SIG-M5 (cell line): ENCODE measurements at regions not wholly inside any gene's neighbourhood (a gene's known extent, or its start where the extent isn't known, plus 50 kb on each side); places are given as distances from the start of the nearest gene placed in this dataset.
A peak's percentile ranks its signal among the peaks of the same experiment; 100 is the strongest.
"Not testable (repeated sequence)": the region's sequence is repeated elsewhere in the genome, so short reads cannot be mapped to it uniquely, and the experiment has no call there.

ENCODE experiments used
- DNase-seq: peaks from one replicate; lab custom pipeline; 2025; lab: John Stamatoyannopoulos, UW

DNA sequence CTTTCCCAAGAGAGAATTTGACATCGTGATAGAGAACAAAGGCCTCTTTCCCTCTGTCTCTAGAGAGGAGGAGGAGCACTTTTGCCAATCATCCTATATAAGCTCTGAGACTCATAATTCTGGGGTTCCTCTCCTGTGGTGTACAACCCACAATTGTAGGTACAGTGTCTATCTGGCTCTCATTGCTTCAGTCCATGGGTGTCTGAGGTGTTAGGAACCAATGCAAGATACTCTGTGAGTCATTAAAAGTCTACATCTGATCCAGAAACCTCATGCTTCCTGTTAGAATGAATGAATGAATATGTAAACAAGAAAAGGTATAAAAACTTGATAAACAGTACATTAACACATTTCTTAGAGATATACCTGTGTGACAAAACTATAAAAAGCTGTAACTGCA, 356.7 kb downstream of the QKI start:
- no peak for DNase-seq

DNA sequence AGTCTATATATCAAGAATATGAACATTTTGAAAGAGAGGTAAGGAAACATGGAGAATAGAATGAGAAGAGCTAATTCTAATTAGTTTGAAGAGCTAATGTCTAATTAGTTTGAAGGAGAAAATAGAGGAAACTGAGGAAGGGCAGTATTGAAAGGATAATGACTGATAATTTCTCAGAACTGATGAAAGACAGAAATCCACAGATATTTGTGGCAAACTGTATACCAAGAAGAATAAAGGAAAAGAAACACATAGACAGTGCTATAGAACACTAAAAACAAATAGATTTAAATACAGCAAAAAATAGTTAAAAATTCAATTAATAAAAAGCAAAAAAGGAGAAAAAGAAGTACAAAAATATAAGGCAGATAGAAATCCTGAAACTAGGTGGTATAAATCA, 354.4 kb downstream of the QKI start:
- DNase-seq: no peak

- no peak for DNase-seq
These were observed 352.4 kb downstream of the QKI start for GRCh38 chr6:163766936-163767335.

DNA sequence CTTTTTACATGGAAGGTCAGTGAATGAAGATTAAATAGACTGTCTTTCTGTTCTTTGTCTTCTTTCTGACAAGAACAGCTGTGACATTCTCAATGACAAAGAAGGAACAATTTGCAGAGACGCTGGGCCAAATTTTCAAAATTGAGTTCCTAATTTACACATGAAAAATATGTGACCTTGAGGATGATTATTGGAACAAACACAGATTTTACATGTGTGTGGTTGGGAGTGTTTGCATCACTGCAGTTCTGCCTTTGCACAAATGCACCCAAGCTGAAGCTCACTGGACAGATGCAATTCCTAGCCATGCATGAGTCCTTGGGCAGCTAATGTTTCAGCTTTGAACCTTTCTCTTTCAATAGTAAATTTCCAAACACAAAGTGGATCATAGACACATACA, 350.8 kb downstream of the QKI start:
- DNase-seq: no peak

- DNase-seq: no peak
These were observed 350.0 kb downstream of the QKI start for GRCh38 chr6:163764565-163764964.

- no peak for DNase-seq
These were observed 347.0 kb downstream of the QKI start for GRCh38 chr6:163761481-163761880.

- no peak for DNase-seq
These were observed 346.3 kb downstream of the QKI start for GRCh38 chr6:163760860-163761259.

- no peak for DNase-seq
These were observed 345.0 kb downstream of the QKI start for GRCh38 chr6:163759542-163759941.

GRCh38 chr6:163757520-163757919, 343.0 kb downstream of the QKI start:
- DNase-seq: no peak

DNA sequence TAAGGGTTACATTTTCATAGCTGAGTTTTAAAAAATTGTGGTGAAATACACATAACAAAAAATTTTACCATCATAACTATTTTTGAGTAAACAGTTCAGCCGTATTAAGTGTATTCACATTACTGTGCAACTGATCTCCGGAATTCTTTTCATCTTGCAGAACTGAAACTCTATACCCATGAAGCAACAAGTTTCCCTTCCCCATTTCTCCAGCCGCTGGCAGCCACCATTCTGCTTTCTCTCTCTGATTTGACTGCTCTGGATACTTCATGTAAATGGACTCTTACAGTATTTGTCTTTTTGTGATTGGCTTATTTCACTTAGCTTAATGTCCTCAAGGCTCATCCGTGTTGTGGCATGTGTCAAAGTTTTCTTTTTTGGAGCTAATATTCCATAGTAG, 341.6 kb downstream of the QKI start:
- DNase-seq: peak; percentile 68

DNA sequence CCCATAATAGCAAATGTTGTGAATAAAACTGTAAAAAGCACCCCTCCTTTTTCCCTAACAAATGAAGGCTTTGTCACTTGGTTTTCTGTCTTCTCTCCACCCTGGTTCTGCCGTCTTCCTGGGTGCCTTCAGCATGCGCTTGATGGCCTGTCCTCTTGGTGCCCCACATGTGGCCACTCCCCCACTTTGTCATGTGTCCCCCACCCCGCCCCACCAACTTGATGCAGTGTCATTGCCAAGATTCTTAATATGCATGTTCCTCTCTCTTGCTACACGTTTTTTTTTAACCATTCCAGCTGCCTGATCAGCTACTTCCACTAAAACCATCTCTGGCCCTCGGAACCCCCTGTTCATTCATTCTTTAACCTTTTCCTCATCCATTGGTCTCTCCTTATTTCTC, 340.3 kb downstream of the QKI start:
- no peak for DNase-seq

GRCh38 chr6:163753430-163753829, 338.9 kb downstream of the QKI start:
- no peak for DNase-seq

- no peak for DNase-seq
These were observed 337.9 kb downstream of the QKI start for GRCh38 chr6:163752446-163752845.

- DNase-seq: no peak
These were observed 336.6 kb downstream of the QKI start for GRCh38 chr6:163751032-163751525.

DNA sequence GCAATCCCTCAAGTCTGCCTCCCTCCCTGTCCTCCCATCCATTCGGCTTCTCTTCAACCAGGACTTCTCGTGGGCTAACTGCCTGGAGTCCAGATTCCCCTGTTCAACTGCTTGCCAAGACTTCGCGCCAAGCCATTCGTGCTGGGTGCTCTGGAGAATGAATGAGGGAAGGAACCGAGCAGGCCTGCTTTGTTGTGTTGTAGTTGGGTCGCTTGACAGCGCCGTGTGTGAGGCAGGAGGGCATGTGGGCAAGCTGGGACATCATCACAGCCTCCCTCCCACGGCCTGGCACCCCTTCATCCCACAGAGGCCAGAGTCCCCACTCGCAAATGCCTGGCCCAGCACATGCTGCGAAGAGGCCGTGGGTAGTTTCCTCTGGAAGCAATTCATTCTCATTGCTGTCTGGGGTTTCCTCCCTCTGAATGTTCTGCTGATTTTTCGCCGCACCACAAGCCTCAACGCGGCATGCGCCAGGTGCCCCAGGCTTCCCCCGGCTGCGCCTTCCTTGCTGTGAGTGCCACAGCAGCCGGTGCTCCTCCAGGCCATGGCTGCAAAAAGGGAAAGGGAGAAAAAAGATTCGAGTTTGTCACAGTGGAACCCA, 336.0 kb downstream of the QKI start:
- no peak for DNase-seq

DNA sequence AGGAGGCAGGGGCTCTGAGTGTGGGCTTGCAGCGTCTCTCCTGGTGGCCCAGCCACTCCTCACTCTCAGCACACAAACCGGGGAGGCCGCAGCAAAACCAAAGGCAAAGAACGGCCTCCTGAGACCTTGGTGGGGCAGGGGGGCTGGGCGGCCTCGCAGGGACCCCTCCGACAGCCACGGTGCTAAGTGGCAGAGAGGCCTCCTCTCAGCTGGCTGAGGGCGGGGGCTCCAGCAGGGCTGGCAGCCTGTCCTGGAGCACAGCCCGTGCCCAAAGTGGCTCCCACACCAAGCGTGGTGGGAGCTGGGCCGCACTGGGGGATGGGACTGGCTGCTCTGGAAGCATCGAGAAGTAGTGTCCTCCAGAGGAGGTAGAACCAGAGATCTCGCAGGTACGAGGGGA, 334.4 kb downstream of the QKI start:
- no peak for DNase-seq

- no peak for DNase-seq
These were observed 333.5 kb downstream of the QKI start for GRCh38 chr6:163748036-163748435.

GRCh38 chr6:163747058-163747457, 332.5 kb downstream of the QKI start:
- not testable (repeated sequence) for DNase-seq

DNA sequence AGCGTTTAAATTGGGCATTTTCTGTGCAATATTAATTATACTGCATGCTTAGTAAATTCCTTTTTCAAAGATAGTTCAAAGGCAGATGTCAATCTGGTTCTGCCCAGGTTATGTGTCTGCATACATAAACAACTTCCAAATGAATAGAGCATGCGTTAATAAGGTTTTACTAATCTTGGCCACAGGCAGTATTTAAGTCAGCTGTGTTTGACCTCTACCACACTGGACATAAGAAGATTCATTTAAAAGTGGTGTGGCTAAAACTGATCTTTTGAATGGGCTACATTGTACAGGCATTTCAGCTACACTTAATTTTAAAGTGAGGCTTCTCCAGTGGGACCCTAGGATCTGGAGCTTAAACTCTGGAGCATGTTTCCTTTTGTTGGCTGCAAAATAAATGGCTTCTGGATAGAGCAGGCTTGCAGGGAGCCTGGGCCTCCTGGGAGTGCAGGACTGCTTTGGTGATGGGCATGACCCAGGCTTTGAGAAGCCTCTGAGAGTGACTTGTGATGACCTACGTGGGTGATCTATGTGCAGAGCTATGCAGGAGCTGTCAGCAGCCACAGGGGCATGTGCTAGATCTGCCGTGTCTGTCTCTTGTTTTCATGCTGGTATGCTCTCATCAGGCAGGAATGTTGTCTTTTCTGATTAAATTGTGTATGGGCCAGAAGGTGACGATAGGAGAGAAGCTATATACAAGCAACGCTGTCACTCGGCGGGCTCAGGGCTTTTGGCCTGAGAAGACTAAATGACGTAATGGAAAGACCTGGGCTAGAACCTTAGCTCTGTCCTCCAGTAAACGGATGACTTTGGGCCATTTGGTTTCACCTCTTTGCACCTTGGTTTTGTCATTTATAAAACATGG, 331.2 kb downstream of the QKI start:
- no peak for DNase-seq

GRCh38 chr6:163744256-163744925, 329.9 kb downstream of the QKI start:
- DNase-seq: no peak

DNA sequence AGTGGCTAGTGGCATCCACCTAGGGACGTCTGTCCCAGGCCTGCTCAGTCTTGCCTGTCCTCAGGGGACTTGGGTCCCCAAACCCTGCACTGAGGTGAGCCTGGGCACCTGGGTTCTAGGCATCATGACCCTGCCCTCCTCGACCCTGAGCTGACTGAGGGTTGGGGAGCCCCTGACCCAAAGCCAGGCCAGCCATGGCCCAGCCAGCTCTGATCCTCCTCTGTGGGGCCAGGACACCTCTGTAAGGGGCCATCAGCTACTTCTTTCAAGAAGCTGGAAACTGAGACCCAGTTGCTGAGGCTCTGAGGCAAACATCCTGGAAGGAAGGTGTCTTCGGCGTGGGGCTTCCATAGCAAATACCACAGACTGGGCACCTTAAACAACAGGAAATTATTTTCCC, 329.3 kb downstream of the QKI start:
- no peak for DNase-seq

- no peak for DNase-seq
These were observed 327.3 kb downstream of the QKI start for GRCh38 chr6:163741743-163742363.

- no peak for DNase-seq
These were observed 326.8 kb downstream of the QKI start for GRCh38 chr6:163741342-163741741.
